Esophagus muscularis mucosa (tissue), 4 donors: ENCODE measurements at regions not wholly inside any gene's neighbourhood (a gene's known extent, or its start where the extent isn't known, plus 50 kb on each side); places are given as distances from the start of the nearest gene placed in this dataset.

ENCODE experiments used
- DNase-seq: peaks from one replicate; pipeline ENCODE4 v3.0.0-alpha.2; 2017; ENCODE audit errors: extremely low spot score
- H3K27ac ChIP-seq, 4 donors: fragments of 200-600 bp; sonication (generic); replicated peaks in 1 of 4; 1 replicate in 3 of 4; 2 replicates in 1 of 4; pipeline ENCODE4 v1.5.1; 2016 to 2019; ENCODE audit warnings: mild to moderate bottlenecking in 1 of 4
- H3K27me3 ChIP-seq, 4 donors: fragments of 200-600 bp; sonication (generic); one replicate each; pipeline versions ENCODE4 v1.5.1 to v1.6.0; 2016 to 2019
- H3K36me3 ChIP-seq, 4 donors: fragments of 200-600 bp; sonication (generic); one replicate each; pipeline ENCODE4 v1.5.1; 2016 to 2019
- H3K4me1 ChIP-seq, 4 donors: fragments of 200-600 bp; sonication (generic); one replicate each; pipeline ENCODE4 v1.5.1; 2016 to 2019
- H3K4me3 ChIP-seq, 4 donors: fragments of 200-600 bp; sonication (generic); 1 replicate in 2 of 4; 2 replicates in 2 of 4; pipeline ENCODE4 v1.5.1; 2016 to 2019; ENCODE audit warnings: mild to moderate bottlenecking in 4 of 4, moderate library complexity in 1 of 4
- H3K9me3 ChIP-seq, 4 donors: fragments of 200-600 bp; sonication (generic); 1 replicate in 3 of 4; 2 replicates in 1 of 4; pipeline ENCODE4 v1.5.1; 2016 to 2019
- EP300 ChIP-seq: sonication (generic); formaldehyde crosslinking; IDR thresholded peaks from one replicate; pipeline ENCODE4 v1.6.1; 2017; ENCODE audit warnings: antibody characterized with exemption
- POLR2A ChIP-seq: fragments of 450-650 bp; IDR thresholded peaks from one replicate; pipeline ENCODE4 v1.6.1; 2017; ENCODE audit warnings: antibody characterized with exemption, moderate library complexity, mild to moderate bottlenecking, low read depth
- POLR2AphosphoS5 ChIP-seq, 2 donors: sonication (generic); formaldehyde crosslinking; IDR thresholded peaks; one replicate each; pipeline ENCODE4 v1.6.1; 2017; ENCODE audit warnings: antibody characterized with exemption in 2 of 2
- WGBS: methylation state at CpG from one replicate; pipeline ENCODE4 v1.1.5; 2018; 5-methylcytosine and 5-hydroxymethylcytosine counted together
- intact Hi-C: fragments of 100-400 bp; cut with DNase I; formaldehyde crosslinking; loops from one replicate; pipeline ENCODE4 v1.15.1; 2023
- TF ChIP-seq, protein P1 (sequence below), 3 experiments: fragments of 200-600 bp in 2 of 3; fragments of 450-650 bp in 1 of 3; sonication (generic) in 2 of 3; IDR thresholded peaks; one replicate each; pipeline ENCODE4 v1.5.1; 2017 to 2019; ENCODE audit warnings: antibody characterized with exemption in 3 of 3, mild to moderate bottlenecking in 2 of 3, moderate library complexity in 1 of 3

- Histone ChIP-seq H3K9me3 (no peaks in the 10 kb centered on the region), H3K27ac (peak overlapping the region in 3 of 4 donors; percentile 20 to 80 (median 77))
- intact Hi-C loops: no loop called here
Observed at GRCh38 chr3:132785292-132785691, 63.1 kb upstream of the NPHP3 start.

DNA sequence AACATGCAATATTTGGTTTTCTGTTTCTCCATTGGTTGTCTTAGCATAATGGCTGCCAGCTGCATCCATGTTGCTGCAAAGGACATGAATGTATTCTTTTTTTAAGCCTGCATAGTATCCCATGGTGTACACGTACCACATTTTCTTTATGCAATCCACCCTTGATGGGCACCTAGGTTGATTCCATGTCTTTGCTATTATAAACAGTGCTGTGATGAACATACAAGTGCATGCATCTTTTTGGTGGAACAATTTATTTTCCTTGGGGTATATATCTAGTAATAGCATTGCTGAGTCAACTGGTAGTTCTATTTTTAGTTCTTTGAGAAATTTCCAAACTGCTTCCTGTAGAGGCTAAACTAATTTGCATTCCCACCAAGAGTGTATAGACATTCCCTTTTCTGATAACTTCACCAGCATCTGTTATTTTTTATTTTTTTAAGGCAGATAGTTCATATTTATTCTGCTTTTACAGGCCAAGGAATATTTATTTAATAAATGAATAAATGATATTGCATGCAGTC lies 62.4 kb upstream of the NPHP3 start:
- peak overlapping the region in 1 of 4 donors; percentile 80 for H3K27ac ChIP-seq
- 83% methylated on average over 1 of the region's 1 CpG for WGBS
- no peaks in the 10 kb centered on the region for H3K36me3 ChIP-seq
- no peak for DNase-seq
- H3K9me3 ChIP-seq: no peaks in the 10 kb centered on the region
- TF ChIP-seq POLR2AphosphoS5 (IDR thresholded peaks at IDR 0.05) (no peak), EP300 (no peak), POLR2A (no peak)
- TF ChIP-seq, protein P1, sequence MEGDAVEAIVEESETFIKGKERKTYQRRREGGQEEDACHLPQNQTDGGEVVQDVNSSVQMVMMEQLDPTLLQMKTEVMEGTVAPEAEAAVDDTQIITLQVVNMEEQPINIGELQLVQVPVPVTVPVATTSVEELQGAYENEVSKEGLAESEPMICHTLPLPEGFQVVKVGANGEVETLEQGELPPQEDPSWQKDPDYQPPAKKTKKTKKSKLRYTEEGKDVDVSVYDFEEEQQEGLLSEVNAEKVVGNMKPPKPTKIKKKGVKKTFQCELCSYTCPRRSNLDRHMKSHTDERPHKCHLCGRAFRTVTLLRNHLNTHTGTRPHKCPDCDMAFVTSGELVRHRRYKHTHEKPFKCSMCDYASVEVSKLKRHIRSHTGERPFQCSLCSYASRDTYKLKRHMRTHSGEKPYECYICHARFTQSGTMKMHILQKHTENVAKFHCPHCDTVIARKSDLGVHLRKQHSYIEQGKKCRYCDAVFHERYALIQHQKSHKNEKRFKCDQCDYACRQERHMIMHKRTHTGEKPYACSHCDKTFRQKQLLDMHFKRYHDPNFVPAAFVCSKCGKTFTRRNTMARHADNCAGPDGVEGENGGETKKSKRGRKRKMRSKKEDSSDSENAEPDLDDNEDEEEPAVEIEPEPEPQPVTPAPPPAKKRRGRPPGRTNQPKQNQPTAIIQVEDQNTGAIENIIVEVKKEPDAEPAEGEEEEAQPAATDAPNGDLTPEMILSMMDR (IDR thresholded peaks at IDR 0.05): no peak
- intact Hi-C loops: no loop called here
- peaks cover 20 to 60% (median 49%) of the 10 kb centered on the region in 4 donors for H3K4me1 ChIP-seq
- H3K4me3 ChIP-seq: no peak overlapping the region
- H3K27me3 ChIP-seq: no peaks in the 10 kb centered on the region

More at GRCh38 chr3:132785292-132785691, 63.1 kb upstream of the NPHP3 start:
- Histone ChIP-seq H3K27me3 (no peaks in the 10 kb centered on the region), H3K36me3 (no peaks in the 10 kb centered on the region), H3K4me1 (peaks cover 20 to 67% (median 57%) of the 10 kb centered on the region in 4 donors), H3K4me3 (no peak overlapping the region)
- TF ChIP-seq, protein P1 (IDR thresholded peaks at IDR 0.05): no peak
- no peak for TF ChIP-seq POLR2AphosphoS5 (IDR thresholded peaks at IDR 0.05)
- TF ChIP-seq POLR2A: no peak
- TF ChIP-seq EP300: no peak
- DNase-seq: no peak
- WGBS: 49% methylated on average over 3 of the region's 3 CpGs

DNA sequence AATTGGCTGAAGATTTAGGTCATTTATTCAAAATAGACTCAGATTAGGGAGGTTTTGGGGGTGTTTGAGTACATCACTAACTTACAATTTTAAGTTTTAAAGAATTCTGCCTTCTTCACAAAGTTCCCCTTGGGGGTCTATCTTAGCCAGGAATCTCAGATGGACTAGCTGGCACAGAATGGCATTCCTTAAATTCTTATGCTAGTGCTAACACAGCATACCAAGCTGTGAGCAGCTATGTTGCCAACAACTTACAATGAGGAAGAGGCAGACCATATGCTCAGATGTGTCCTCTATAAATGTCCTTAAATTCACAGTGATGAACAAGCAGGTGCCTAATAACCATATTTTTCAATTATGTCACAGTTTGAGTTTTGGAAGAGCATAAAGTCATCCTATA lies 60.9 kb upstream of the NPHP3 start:
- Histone ChIP-seq H3K9me3 (no peaks in the 10 kb centered on the region), H3K27me3 (no peaks in the 10 kb centered on the region), H3K4me1 (peaks cover 9 to 47% (median 36%) of the 10 kb centered on the region in 4 donors), H3K27ac (no peak overlapping the region), H3K4me3 (no peak overlapping the region), H3K36me3 (no peaks in the 10 kb centered on the region)
- no peak for TF ChIP-seq POLR2AphosphoS5 (IDR thresholded peaks at IDR 0.05)
- TF ChIP-seq, protein P1 (IDR thresholded peaks at IDR 0.05): no peak
- no peak for DNase-seq
- intact Hi-C loops: no loop called here

- peaks cover 3 to 34% (median 24%) of the 10 kb centered on the region in 4 donors for H3K4me1 ChIP-seq
- 75% methylated on average over 1 of the region's 1 CpG for WGBS
- no peak overlapping the region for H3K27ac ChIP-seq
- H3K36me3 ChIP-seq: no peaks in the 10 kb centered on the region
- TF ChIP-seq POLR2AphosphoS5 (IDR thresholded peaks at IDR 0.05): no peak
- no peak for TF ChIP-seq EP300
- no peak for TF ChIP-seq POLR2A
- TF ChIP-seq, protein P1 (IDR thresholded peaks at IDR 0.05): no peak
- H3K27me3 ChIP-seq: no peaks in the 10 kb centered on the region
- no peak for DNase-seq
- no peak overlapping the region for H3K4me3 ChIP-seq
- H3K9me3 ChIP-seq: no peaks in the 10 kb centered on the region
- intact Hi-C loops: no loop called here
Observed at GRCh38 chr3:132781922-132782321, 59.7 kb upstream of the NPHP3 start.

DNA sequence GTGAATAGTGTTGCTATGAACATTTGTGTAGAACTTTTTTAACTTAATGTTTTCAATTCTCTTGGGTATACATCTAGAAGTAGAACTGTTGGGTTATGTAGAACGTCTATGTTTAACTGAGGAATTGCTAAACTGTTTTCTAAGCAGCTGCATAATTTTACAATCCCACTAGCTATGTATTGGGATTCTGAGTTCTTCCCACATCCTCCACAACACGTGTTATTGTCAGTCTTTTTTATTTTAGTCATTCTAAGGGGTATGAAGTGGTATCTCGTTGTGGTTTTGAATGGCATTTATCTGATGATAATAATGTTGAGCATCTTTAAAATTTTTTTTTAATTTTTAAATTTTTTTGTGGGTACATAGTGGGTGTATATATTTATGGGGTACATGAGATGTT lies 55.0 kb upstream of the NPHP3 start:
- WGBS: 75% methylated on average over 3 of the region's 3 CpGs
- Histone ChIP-seq H3K9me3 (no peaks in the 10 kb centered on the region), H3K4me3 (no peak overlapping the region), H3K27ac (no peak overlapping the region), H3K27me3 (no peaks in the 10 kb centered on the region), H3K4me1 (no peaks in the 10 kb centered on the region), H3K36me3 (no peaks in the 10 kb centered on the region)
- no peak for DNase-seq
- TF ChIP-seq EP300 (no peak), POLR2A (no peak), POLR2AphosphoS5 (IDR thresholded peaks at IDR 0.05) (no peak)
- TF ChIP-seq, protein P1 (IDR thresholded peaks at IDR 0.05): no peak
- intact Hi-C loops: no loop called here
